ENCODE measurements at regions not wholly inside any gene's neighbourhood (a gene's known extent, or its start where the extent isn't known, plus 50 kb on each side); places are given as distances from the start of the nearest gene placed in this dataset.
A peak's percentile ranks its signal among the peaks of the same experiment; 100 is the strongest.

DNA sequence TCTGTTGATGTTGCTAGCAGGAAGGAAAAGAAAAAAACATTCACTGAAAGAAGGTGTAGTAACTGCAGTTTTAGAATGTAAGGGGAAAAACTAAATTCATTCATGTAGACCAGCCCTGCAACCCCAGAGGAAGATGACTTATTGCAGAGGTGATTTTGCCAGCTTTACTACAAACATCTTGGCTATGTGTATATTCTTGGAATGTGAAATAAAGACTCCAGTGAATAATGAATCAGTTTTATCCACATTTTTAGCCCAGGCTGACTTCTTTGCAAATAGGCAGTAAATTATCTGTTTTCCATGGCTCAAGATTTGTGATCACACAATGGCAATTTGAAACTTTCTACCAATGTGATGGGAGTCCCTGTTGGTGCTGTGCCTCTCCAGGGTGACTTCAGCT is 206.1 kb upstream of the SETBP1 start:
- Histone ChIP-seq H3K36me3 (no peaks in the 10 kb centered on the region), H3F3A (ENCODE audit: low read depth) (no peaks in the 10 kb centered on the region), H3K4me1 (no peaks in the 10 kb centered on the region), H3K27me3 (no peaks in the 10 kb centered on the region), H3K4me2 (no peak overlapping the region), H3K4me3 (no peak overlapping the region), H3K9me3 (ENCODE audit: low read depth) (no peaks in the 10 kb centered on the region), H3K27ac (no peak overlapping the region), H3K79me2 (ENCODE audit: low read depth) (no peaks in the 10 kb centered on the region), H2AFZ (replicated peaks) (peak overlapping the region; percentile 42), H3K9ac (no peak overlapping the region), H4K20me1 (ENCODE audit: low read depth) (no peaks in the 10 kb centered on the region)
- Mint-ChIP-seq H3K27ac (no peak overlapping the region), H3K4me1 (peaks cover 7% of the 10 kb centered on the region), H3K27me3 (ENCODE audit: insufficient read depth, low read depth) (peaks cover 5% of the 10 kb centered on the region), H3K36me3 (no peaks in the 10 kb centered on the region), H3K9me3 (peaks cover 14% of the 10 kb centered on the region), H3K4me3 (no peak overlapping the region)
- no peak for DNase-seq (ENCODE audit: low spot score)
- TF ChIP-seq, protein P1, sequence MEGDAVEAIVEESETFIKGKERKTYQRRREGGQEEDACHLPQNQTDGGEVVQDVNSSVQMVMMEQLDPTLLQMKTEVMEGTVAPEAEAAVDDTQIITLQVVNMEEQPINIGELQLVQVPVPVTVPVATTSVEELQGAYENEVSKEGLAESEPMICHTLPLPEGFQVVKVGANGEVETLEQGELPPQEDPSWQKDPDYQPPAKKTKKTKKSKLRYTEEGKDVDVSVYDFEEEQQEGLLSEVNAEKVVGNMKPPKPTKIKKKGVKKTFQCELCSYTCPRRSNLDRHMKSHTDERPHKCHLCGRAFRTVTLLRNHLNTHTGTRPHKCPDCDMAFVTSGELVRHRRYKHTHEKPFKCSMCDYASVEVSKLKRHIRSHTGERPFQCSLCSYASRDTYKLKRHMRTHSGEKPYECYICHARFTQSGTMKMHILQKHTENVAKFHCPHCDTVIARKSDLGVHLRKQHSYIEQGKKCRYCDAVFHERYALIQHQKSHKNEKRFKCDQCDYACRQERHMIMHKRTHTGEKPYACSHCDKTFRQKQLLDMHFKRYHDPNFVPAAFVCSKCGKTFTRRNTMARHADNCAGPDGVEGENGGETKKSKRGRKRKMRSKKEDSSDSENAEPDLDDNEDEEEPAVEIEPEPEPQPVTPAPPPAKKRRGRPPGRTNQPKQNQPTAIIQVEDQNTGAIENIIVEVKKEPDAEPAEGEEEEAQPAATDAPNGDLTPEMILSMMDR (IDR thresholded peaks at IDR 0.05): no peak
- TF ChIP-seq EZH2phosphoT487 (IDR thresholded peaks at IDR 0.05) (no peak), EZH2 (IDR thresholded peaks at IDR 0.05) (no peak)

DNA sequence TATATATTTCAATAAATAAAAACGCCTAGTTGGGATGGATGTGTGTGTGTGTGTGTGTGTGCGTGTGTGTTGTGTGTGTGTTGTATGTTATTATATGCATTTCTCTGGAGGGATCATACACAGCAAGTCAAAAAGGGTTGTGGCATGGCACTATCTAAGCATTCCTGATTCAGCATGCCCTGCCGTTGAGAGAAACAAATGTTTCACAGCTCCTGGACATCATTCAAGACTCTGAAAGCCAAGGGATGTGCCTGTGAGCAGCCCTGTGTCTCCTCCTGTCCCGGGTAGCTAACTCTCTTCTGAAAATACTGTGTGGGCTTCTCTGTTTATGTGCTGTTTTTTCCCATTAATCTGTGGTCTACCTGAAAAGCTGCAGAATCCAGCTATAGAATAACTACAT is 197.9 kb upstream of the SETBP1 start:
- Histone ChIP-seq H2AFZ (replicated peaks) (no peak overlapping the region), H3K9ac (no peak overlapping the region), H3K36me3 (no peaks in the 10 kb centered on the region), H3F3A (ENCODE audit: low read depth) (no peaks in the 10 kb centered on the region), H4K20me1 (ENCODE audit: low read depth) (no peaks in the 10 kb centered on the region), H3K9me3 (ENCODE audit: low read depth) (no peaks in the 10 kb centered on the region), H3K4me1 (no peaks in the 10 kb centered on the region), H3K27ac (no peak overlapping the region), H3K27me3 (no peaks in the 10 kb centered on the region), H3K79me2 (ENCODE audit: low read depth) (no peaks in the 10 kb centered on the region), H3K4me3 (no peak overlapping the region), H3K4me2 (no peak overlapping the region)
- DNase-seq (ENCODE audit: low spot score): no peak
- Mint-ChIP-seq H3K9me3 (peaks cover 31% of the 10 kb centered on the region), H3K4me3 (no peak overlapping the region), H3K27ac (no peak overlapping the region), H3K4me1 (no peaks in the 10 kb centered on the region), H3K27me3 (ENCODE audit: insufficient read depth, low read depth) (no peaks in the 10 kb centered on the region), H3K36me3 (peaks cover 3% of the 10 kb centered on the region)
- TF ChIP-seq EZH2 (IDR thresholded peaks at IDR 0.05) (no peak), EZH2phosphoT487 (IDR thresholded peaks at IDR 0.05) (no peak)
- TF ChIP-seq, protein P1 (IDR thresholded peaks at IDR 0.05): no peak

DNA sequence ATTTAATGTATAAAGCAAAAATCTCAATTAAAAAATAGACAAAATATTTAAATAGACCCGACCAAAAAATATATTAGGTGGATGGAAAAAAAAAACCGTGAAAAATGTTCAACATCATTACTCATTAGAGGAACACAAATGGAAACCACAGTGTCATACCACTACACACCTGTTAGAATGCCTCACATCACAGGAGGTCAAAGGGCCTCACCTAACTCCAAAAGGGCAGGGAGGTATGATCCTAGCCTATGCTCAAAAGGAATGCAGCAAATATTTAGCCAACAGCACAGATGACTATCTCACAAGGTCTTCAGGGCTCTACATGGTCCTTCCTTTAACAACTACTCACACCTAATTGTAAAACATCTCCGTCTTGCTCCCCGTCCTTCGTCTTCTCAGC is 185.5 kb upstream of the SETBP1 start:
- Histone ChIP-seq H3K79me2 (ENCODE audit: low read depth) (no peaks in the 10 kb centered on the region), H3K36me3 (no peaks in the 10 kb centered on the region), H3K4me2 (no peak overlapping the region), H3K27me3 (no peaks in the 10 kb centered on the region), H3K4me3 (no peak overlapping the region), H2AFZ (replicated peaks) (peak overlapping the region; percentile 5), H3F3A (ENCODE audit: low read depth) (no peaks in the 10 kb centered on the region), H4K20me1 (ENCODE audit: low read depth) (no peaks in the 10 kb centered on the region), H3K4me1 (no peaks in the 10 kb centered on the region), H3K9me3 (ENCODE audit: low read depth) (no peaks in the 10 kb centered on the region), H3K9ac (no peak overlapping the region), H3K27ac (no peak overlapping the region)
- Mint-ChIP-seq H3K27ac (no peak overlapping the region), H3K4me3 (no peak overlapping the region), H3K36me3 (no peaks in the 10 kb centered on the region), H3K9me3 (peaks cover 2% of the 10 kb centered on the region), H3K4me1 (no peaks in the 10 kb centered on the region), H3K27me3 (ENCODE audit: insufficient read depth, low read depth) (no peaks in the 10 kb centered on the region)
- DNase-seq (ENCODE audit: low spot score): no peak
- no peak for TF ChIP-seq EZH2 (IDR thresholded peaks at IDR 0.05)
- TF ChIP-seq, protein P1 (IDR thresholded peaks at IDR 0.05): no peak
- no peak for TF ChIP-seq EZH2phosphoT487 (IDR thresholded peaks at IDR 0.05)

All from neural progenitor cell (in vitro differentiated cells).